ENCODE measurements at regions not wholly inside any gene's neighbourhood (a gene's known extent, or its start where the extent isn't known, plus 50 kb on each side); places are given as distances from the start of the nearest gene placed in this dataset.

DNA sequence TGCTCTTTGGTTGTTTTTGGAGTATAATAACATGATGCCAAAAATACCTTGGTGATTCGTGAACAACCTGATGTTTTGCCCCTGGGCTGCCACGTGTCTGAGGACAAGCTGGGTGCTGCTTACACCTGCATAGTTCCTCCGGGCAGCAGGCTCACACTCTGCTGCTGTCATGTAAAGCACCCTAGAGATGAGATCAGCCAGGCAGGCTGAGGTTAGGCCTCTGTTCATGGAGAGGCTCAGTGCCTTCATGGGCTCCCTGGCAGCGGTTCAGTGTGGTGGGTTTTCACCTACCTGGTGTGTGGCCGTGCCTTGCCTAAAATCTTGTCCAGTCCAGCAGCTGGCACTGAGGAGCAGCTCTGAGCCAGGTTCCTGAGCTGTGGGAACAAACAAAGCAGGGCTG, 60.1 kb upstream of the TAGAP start:
- H3K36me3 Mint-ChIP-seq (ENCODE audit: low read depth), result no peaks in the 10 kb centered on the region
- peak overlapping the region; percentile 77 for H3K4me3 Mint-ChIP-seq
- H3K27me3 Mint-ChIP-seq, result no peaks in the 10 kb centered on the region
- H3K9me3 Mint-ChIP-seq, result no peaks in the 10 kb centered on the region
- DNase-seq, result no peak
- intact Hi-C loops (cut with micrococcal nuclease), result loop anchor here (1.0 to 10.0 kb wide), 5 partner anchors 29 to 380 kb away; no protein-coding TSS in a partner anchor
- H3K27ac Mint-ChIP-seq, result peak overlapping the region; percentile 85
- H3K4me1 Mint-ChIP-seq, result peaks cover 70% of the 10 kb centered on the region

DNA sequence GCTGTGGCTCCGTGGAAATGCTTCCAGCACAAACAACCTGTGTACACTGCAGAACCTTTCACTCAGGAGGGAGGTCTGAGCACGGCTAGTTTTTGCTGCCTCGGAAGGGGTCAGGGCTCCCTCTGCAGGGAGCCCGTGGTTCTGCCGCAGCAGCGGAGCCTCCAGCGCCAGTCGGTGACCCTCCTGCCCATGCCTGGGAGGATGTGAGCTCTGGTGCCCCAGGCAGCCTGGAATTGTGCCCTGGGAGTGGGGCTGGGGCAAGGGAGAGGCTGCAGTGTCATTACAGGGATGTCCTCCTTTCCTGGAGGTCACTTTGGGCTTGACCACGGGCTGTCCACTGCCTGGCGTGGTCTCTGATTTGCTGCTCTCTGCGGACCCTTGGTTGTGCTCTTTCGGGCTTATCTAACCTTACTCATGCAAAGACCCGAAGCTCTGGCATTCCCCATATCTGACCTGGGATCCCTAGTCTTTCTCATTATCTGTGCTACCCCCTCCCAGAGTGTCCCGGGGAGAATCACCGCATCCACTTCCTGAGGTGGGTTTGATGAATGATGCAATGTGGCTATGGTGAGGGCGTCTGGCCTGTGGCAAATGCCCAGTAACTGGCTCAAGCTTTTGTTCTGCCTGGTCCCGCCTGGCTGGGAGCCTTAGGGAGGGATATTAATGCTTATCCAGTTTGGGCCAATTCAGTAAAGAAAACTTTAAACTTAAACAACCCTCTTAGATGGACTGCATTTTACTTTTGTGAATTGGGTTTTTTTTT, 59.6 kb upstream of the TAGAP start:
- Mint-ChIP-seq H3K9me3 (no peaks in the 10 kb centered on the region), H3K36me3 (ENCODE audit: low read depth) (no peaks in the 10 kb centered on the region), H3K27ac (peak overlapping the region; percentile 85), H3K27me3 (no peaks in the 10 kb centered on the region), H3K4me3 (peak overlapping the region; percentile 77), H3K4me1 (peaks cover 68% of the 10 kb centered on the region)
- DNase-seq, result peak; percentile 93
- intact Hi-C loops (cut with micrococcal nuclease), result loop anchor here (1.0 to 10.0 kb wide), 5 partner anchors 30 to 380 kb away; no protein-coding TSS in a partner anchor

GRCh38 chr6:159103396-159104162, 58.8 kb upstream of the TAGAP start:
- H3K36me3 Mint-ChIP-seq (ENCODE audit: low read depth), result no peaks in the 10 kb centered on the region
- H3K27me3 Mint-ChIP-seq, result no peaks in the 10 kb centered on the region
- H3K9me3 Mint-ChIP-seq, result no peaks in the 10 kb centered on the region
- DNase-seq, result no peak
- intact Hi-C loops (cut with micrococcal nuclease), result loop anchor here (1.0 to 10.0 kb wide), 5 partner anchors 31 to 379 kb away; no protein-coding TSS in a partner anchor
- H3K4me3 Mint-ChIP-seq, result peak overlapping the region; percentile 77
- peak overlapping the region; percentile 85 for H3K27ac Mint-ChIP-seq
- peaks cover 71% of the 10 kb centered on the region for H3K4me1 Mint-ChIP-seq

- DNase-seq, result no peak
- peak overlapping the region; percentile 12 for H3K27ac Mint-ChIP-seq
- no peaks in the 10 kb centered on the region for H3K36me3 Mint-ChIP-seq (ENCODE audit: low read depth)
- peaks cover 69% of the 10 kb centered on the region for H3K4me1 Mint-ChIP-seq
- intact Hi-C loops (cut with micrococcal nuclease), result loop anchor here (10.0 kb wide), 1 partner anchor 378 kb away; no protein-coding TSS in a partner anchor
- H3K9me3 Mint-ChIP-seq, result no peaks in the 10 kb centered on the region
- peak overlapping the region; percentile 3 for H3K4me3 Mint-ChIP-seq
- H3K27me3 Mint-ChIP-seq, result no peaks in the 10 kb centered on the region
These were observed 57.8 kb upstream of the TAGAP start for GRCh38 chr6:159102373-159103160.

DNA sequence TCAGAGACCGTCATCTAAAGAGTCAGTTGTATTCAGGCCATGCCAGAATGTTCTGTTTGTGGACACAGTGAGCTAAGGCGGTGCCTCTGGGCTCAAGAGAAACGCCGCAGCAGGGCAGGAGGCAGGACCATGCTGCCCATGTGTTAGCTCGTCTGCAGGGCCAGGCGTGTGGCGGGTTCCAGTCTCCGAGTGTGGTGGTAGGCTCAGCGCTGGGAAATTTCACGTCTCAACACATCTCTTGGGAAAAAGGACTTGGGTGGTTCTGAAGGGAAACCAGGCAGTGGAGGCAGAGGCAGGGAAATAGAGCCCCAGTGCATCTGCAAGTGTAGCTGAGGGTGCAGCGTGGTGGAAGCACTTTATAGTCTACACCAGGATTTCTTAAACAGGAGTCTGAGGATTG, 56.9 kb upstream of the TAGAP start:
- no peak for DNase-seq
- Mint-ChIP-seq H3K4me1 (peaks cover 70% of the 10 kb centered on the region), H3K27me3 (no peaks in the 10 kb centered on the region), H3K27ac (peak overlapping the region; percentile 0), H3K4me3 (no peak overlapping the region), H3K9me3 (no peaks in the 10 kb centered on the region), H3K36me3 (ENCODE audit: low read depth) (no peaks in the 10 kb centered on the region)
- intact Hi-C loops (cut with micrococcal nuclease), result loop anchor here (10.0 kb wide), 1 partner anchor 377 kb away; no protein-coding TSS in a partner anchor

- Mint-ChIP-seq H3K27me3 (no peaks in the 10 kb centered on the region), H3K4me1 (peaks cover 69% of the 10 kb centered on the region), H3K4me3 (peak overlapping the region; percentile 2), H3K36me3 (ENCODE audit: low read depth) (no peaks in the 10 kb centered on the region), H3K27ac (peak overlapping the region; percentile 64), H3K9me3 (no peaks in the 10 kb centered on the region)
- intact Hi-C loops (cut with micrococcal nuclease), result loop anchor here (10.0 kb wide), 1 partner anchor 376 kb away; no protein-coding TSS in a partner anchor
- no peak for DNase-seq
These were observed 55.8 kb upstream of the TAGAP start for GRCh38 chr6:159100395-159101182.

- Mint-ChIP-seq H3K4me1 (peaks cover 74% of the 10 kb centered on the region), H3K27ac (peak overlapping the region; percentile 64), H3K4me3 (peak overlapping the region; percentile 2), H3K27me3 (no peaks in the 10 kb centered on the region), H3K36me3 (ENCODE audit: low read depth) (no peaks in the 10 kb centered on the region), H3K9me3 (no peaks in the 10 kb centered on the region)
- intact Hi-C loops (cut with micrococcal nuclease), result loop anchor here (10.0 kb wide), 1 partner anchor 375 kb away; no protein-coding TSS in a partner anchor
- no peak for DNase-seq
These were observed 55.2 kb upstream of the TAGAP start for GRCh38 chr6:159099961-159100360.

DNA sequence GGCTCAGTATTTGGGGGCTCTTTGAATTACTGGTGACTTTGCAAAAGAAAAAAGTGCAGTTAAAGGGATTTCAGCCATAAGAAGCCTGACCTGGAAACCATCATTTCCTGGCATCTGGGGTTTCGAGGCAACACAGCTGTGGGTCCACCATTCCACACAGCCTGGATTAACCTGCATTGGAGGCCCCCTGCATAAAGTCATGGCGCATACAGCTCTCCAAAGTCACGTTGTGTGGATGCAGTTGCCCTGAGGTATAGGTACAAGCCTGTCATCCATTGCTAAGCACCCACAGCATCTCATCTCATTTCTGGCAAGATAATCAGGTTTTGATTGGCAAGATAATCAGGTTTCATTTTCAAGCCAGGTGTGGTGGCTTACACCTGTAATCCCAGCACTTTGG, 54.5 kb upstream of the TAGAP start:
- H3K27me3 Mint-ChIP-seq, result no peaks in the 10 kb centered on the region
- no peak for DNase-seq
- H3K4me3 Mint-ChIP-seq, result peak overlapping the region; percentile 77
- peaks cover 2% of the 10 kb centered on the region for H3K36me3 Mint-ChIP-seq (ENCODE audit: low read depth)
- peak overlapping the region; percentile 99 for H3K27ac Mint-ChIP-seq
- H3K9me3 Mint-ChIP-seq, result no peaks in the 10 kb centered on the region
- peaks cover 75% of the 10 kb centered on the region for H3K4me1 Mint-ChIP-seq
- intact Hi-C loops (cut with micrococcal nuclease), result no loop called here

- Mint-ChIP-seq H3K36me3 (ENCODE audit: low read depth) (peaks cover 2% of the 10 kb centered on the region), H3K27ac (peak overlapping the region; percentile 99), H3K9me3 (no peaks in the 10 kb centered on the region), H3K4me1 (peaks cover 76% of the 10 kb centered on the region), H3K4me3 (peak overlapping the region; percentile 77), H3K27me3 (no peaks in the 10 kb centered on the region)
- intact Hi-C loops (cut with micrococcal nuclease), result loop anchor here (1.0 kb wide), 2 partner anchors 53 to 445 kb away; no protein-coding TSS in a partner anchor
- peak; percentile 90 for DNase-seq
These were observed 53.9 kb upstream of the TAGAP start for GRCh38 chr6:159098636-159099106.

- H3K9me3 Mint-ChIP-seq, result no peaks in the 10 kb centered on the region
- no peak for DNase-seq
- peaks cover 2% of the 10 kb centered on the region for H3K36me3 Mint-ChIP-seq (ENCODE audit: low read depth)
- intact Hi-C loops (cut with micrococcal nuclease), result loop anchor here (1.0 kb wide), 1 partner anchor 40 kb away; no protein-coding TSS in a partner anchor
- H3K4me3 Mint-ChIP-seq, result peak overlapping the region; percentile 62
- H3K27me3 Mint-ChIP-seq, result no peaks in the 10 kb centered on the region
- H3K27ac Mint-ChIP-seq, result peak overlapping the region; percentile 99
- H3K4me1 Mint-ChIP-seq, result peaks cover 72% of the 10 kb centered on the region
These were observed 52.5 kb upstream of the TAGAP start for GRCh38 chr6:159097256-159097655.

GRCh38 chr6:159095616-159096015, 50.8 kb upstream of the TAGAP start:
- H3K36me3 Mint-ChIP-seq (ENCODE audit: low read depth), result peaks cover 5% of the 10 kb centered on the region
- peak overlapping the region; percentile 80 for H3K4me3 Mint-ChIP-seq
- no peak for DNase-seq
- H3K4me1 Mint-ChIP-seq, result peaks cover 75% of the 10 kb centered on the region
- intact Hi-C loops (cut with micrococcal nuclease), result no loop called here
- peaks cover 9% of the 10 kb centered on the region for H3K9me3 Mint-ChIP-seq
- no peaks in the 10 kb centered on the region for H3K27me3 Mint-ChIP-seq
- H3K27ac Mint-ChIP-seq, result peak overlapping the region; percentile 98

DNA sequence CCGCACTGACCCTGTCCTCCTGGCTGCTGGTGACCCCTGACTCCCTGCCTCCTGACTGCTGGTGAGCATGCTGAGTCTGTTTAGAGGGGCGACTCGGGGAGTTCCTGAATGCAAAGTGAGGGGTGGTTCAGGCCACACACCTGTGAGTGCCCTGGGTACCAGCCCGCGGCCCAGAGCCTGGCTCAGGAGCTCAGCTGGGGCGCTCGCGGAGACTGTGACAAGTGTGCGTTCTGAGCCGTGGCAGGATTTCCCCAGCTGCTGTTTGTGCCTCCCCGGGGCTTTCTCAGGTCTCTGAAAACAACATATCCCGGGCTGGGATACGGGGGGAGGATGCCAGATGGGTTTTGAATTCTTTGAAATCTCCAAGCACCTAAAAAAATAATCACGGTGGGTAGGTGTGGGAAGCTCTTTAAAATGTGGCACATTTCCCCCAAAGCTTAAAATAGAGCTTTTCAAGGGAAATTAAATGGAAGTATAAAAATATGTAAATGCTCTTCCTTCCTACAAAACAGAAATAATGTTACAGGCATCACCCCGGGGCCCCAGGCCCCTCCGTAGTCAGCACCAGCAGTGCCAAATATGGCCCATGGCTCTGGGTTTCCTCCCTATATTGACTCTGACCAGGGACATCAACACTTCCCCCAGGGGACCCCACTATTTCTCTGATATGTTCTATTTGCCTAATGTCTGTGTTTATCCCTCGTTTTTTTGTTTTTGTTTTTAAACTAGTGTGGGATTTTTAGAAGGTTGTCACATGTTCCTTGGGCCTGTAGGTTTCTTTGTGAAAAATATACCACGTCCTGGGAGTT, 49.9 kb upstream of the TAGAP start:
- peak overlapping the region; percentile 98 for H3K27ac Mint-ChIP-seq
- peak; percentile 84 for DNase-seq
- peaks cover 5% of the 10 kb centered on the region for H3K36me3 Mint-ChIP-seq (ENCODE audit: low read depth)
- peaks cover 11% of the 10 kb centered on the region for H3K9me3 Mint-ChIP-seq
- peak overlapping the region; percentile 80 for H3K4me3 Mint-ChIP-seq
- no peaks in the 10 kb centered on the region for H3K27me3 Mint-ChIP-seq
- H3K4me1 Mint-ChIP-seq, result peaks cover 74% of the 10 kb centered on the region
- intact Hi-C loops (cut with micrococcal nuclease), result loop anchor here (1.0 kb wide), 1 partner anchor 35 kb away; no protein-coding TSS in a partner anchor
